GM19043 (cell line): ENCODE measurements at regions not wholly inside any gene's neighbourhood (a gene's known extent, or its start where the extent isn't known, plus 50 kb on each side); places are given as distances from the start of the nearest gene placed in this dataset.

Experiments used
- ATAC-seq: cut with Tn5 transposase; IDR thresholded peaks from one replicate; pipeline ENCODE4 v1.9.1; 2021; ENCODE audit warnings: low read depth; ENCODE audit not compliant: unreplicated experiment

DNA sequence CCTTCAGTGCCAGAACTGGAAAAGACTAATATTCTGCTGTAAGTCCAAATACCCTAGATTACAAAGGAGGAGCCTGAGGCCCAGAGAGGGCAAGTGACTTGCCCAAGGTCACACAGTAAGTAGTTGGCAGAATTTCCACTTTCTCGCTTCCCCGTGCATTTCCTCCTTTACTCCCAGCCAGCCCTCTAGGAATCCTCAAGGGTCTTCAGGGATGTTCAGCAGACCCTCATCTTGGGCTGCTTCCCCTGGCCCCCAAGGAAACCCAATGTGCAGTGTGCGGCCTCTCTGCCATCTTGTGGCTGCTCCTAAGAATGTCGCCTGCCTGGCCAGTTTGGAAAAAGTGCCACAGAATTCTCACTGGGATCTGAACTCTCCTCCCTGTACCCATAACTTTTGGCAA lies 217.7 kb upstream of the LRFN2 start:
- no peak for ATAC-seq

DNA sequence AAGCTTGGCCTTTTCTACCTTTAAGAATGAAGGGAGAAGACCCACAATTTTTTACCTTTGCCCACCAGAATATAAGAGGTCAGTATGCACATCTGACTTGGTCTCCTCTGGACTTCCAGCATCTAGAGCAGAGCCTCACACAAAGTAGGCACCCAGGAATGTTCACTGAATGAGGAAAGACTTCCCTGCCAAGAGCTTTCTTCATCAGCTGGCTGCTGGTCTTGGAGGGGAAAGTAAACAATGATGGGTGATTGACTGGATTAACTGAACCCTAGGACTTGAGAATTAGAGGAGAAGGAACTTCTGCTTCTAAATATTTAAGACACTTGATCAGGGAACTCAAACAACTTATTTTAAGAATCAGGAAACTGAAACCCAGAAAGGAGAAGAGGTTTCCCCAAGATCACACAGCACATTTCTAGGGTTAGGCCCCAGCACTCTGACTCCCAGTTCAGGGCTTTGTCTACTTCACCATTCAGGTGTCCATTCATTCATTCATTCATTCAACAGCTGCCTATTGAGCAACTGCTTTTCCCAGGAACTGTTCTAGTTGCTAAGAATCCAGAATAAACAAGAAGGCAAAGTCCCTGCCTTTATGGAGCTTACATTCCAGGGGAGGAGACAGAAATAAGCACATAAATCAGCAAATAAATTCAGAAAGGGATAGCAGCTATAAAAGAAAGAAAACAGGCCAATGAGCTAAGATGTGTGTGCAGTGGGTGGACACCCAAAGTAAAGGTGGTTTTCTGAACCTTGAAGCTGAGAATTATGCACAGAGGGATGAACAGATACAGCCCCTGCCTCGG lies 216.9 kb upstream of the LRFN2 start:
- ATAC-seq = no peak

DNA sequence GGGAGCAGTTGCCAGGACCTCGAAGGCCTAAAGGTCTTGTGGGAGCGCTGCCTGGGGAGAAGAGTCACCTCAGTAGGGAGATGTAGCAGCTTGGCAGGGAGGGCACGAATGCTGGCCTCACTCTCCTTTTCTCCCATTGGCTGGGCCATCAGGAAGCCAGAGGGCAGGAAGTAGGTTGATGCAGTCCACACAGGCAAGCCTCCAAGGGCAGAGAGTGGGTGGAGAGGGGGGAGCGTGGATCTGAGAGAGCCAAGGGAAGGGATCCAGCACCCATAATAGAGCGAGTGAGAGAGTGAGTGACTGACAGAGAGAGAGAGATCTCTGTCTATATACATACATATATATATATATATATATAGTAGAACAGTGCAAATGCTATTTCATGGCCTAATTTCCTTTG lies 215.3 kb upstream of the LRFN2 start:
- ATAC-seq = no peak

DNA sequence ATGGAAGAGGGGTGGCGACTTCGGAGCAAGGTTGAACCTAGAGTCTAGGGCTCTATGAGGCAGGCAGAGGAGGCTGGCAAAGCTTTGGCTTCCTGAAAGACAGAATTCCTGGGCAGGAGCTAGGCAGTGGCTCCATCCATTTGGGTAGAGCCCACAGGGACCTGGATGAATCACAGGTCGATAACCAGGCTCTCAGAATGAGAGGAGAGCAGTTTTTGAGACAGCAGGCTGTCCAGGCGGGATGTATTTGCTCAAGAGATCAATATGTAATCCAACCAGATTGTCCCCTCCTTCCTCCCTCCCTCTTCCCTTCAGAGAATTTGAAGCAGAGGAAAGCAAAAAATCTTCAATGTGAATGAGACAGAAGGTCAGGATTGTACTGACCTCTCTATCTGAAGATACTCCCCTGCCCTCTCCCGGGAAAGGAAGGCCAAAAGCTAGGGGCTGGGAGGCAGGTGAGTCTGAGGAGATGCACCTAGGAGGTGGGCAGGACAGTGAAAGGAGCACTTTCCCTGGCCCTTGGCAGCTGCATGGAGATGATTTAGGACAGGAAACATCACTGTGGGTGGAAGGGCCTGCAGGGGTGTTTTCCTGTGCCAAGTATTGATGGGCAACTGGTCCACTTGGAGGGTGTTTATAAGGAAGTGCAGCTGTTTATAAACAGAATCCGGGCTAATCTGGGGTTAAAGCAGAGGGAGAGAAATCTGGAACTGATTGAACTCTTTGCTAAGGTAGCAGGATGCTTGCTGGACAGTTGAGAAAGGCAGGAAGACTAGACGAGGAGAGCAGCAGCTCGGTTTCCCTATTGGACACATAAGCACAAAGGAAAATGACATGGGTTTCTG lies 212.4 kb upstream of the LRFN2 start:
- no peak for ATAC-seq

DNA sequence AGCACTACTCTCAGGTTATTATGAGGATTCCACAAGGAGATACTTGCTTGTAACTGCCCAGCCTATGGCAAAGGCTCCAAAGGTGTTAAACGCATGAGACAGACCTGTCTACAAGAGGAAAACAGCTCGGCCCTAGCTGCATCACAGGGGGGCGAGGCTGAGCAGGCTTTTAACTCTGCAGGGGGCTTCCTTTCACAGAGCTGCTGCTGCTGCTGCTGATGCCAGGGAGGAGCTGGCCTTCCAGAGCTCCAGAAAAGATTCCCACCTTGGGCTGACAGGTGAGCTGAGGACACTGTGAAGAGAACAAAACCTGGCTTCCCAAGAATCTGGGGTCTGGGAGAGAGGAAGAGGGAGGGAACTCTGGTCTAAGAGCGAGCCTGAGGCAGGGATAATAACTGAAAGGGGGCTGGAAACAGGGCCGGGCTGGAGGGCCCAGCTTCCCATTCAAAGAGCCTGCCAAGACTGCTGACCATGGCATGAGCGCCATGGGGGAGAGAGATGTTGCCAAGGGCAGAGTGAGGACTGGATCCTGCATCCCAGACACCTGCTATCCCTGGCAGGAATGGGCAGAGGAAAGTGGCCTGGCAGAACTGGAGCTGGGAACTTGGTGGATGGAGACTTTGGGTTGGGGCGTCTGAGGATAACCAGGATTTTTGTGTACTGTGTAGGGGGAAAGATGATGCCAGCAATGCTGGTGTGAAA lies 211.1 kb upstream of the LRFN2 start:
- no peak for ATAC-seq

DNA sequence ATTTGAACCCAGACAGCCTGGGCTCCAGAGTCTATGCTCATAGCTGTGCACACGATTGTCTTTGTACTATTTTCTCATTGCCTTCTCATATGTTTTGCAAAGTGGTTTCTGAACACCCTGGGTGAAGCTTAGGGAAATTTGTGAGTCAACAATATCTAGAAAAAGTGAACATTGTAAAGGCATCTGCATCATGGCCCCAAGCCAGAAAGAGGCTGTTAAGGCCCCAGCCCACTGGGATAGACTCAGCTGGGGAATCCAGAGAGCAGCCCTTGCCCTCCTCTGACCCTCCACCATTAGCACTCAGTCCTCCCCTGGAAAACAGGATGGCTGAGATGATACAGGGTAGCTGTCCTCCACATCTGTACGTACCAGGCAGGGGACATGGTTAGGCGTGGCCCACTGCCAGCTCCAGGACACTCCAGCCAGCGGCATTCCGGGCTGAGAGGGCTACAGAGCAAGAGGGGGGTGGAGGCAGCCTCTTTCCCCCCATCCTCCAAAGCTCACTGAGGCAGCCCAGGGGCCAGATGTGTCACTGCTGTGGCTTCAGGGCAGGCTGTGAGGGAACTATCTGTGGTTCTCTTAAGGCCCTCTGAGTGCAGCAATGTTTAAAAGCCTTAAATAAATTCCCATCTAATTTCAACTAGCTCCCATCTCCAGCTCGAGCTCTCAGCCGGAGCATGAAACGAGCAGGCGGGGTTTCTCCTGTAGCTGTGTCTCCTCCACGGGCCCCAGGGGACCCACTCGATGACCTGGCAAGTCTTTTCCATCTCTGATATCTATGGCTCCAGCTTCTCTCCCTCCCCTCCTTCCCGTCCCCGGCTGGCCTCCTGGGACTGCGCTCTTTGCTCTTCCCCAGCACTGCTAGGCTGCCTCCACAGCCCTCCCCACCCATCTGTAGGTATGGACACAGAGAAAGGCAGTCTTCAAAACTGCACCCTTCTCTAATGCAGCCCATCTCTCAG lies 209.4 kb upstream of the LRFN2 start:
- no peak for ATAC-seq

DNA sequence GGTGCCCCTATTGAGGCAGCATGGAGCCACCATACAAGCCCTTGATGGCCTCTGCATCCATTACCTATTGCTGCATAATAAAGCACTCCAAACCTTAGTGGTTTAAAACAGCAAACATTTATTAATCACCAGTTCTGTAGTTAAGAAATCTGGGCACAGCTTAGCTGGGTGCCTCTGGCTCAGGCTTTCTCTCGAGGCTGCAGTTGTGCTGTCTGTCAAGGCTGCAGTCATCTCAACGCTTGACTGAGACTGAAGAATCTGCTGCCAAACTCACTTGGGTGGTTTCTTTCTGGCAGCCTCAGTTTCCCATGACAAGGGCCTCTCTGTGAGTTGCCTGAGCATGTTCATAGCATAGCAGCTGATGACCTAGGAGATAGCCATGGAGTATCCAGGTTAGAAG lies 207.4 kb upstream of the LRFN2 start:
- ATAC-seq = no peak

DNA sequence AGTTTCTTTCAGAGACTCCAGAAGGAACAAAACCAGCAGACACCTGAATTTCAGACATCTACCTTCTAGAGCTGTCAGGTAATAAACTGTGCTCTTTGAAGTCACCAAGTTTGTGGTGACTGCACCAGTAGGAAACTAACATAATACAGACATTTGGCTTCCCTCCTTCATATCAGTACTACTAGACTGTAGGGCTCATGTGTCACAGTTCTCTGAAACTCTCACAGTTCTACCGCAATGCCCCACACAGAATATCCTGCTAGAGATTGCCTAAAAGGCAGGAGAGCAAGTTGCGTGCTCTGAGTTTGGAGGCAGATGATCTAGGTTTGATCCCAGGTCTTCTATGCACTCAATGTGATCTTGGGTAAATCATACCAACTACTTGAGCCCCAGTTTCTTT lies 205.0 kb upstream of the LRFN2 start:
- ATAC-seq = no peak

DNA sequence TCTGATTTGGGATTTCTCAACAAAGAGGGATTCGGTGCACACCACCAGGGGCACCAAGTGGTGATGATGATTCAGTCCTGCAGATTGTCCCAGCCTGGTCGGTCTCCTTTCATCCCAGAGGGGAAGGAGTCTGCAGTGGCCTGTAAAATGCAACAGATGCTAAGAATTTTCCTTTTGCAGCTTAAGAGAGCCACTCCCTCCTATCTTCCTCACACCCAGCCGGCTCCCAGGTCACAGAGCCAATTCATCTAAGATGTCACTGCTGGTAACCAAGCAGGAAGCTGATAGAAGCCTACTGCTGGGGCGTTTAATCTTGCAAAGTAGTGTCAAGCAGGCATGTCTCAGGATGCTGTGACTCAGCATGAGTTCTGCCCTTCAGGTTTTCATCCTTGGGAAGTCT lies 203.8 kb upstream of the LRFN2 start:
- ATAC-seq = no peak

DNA sequence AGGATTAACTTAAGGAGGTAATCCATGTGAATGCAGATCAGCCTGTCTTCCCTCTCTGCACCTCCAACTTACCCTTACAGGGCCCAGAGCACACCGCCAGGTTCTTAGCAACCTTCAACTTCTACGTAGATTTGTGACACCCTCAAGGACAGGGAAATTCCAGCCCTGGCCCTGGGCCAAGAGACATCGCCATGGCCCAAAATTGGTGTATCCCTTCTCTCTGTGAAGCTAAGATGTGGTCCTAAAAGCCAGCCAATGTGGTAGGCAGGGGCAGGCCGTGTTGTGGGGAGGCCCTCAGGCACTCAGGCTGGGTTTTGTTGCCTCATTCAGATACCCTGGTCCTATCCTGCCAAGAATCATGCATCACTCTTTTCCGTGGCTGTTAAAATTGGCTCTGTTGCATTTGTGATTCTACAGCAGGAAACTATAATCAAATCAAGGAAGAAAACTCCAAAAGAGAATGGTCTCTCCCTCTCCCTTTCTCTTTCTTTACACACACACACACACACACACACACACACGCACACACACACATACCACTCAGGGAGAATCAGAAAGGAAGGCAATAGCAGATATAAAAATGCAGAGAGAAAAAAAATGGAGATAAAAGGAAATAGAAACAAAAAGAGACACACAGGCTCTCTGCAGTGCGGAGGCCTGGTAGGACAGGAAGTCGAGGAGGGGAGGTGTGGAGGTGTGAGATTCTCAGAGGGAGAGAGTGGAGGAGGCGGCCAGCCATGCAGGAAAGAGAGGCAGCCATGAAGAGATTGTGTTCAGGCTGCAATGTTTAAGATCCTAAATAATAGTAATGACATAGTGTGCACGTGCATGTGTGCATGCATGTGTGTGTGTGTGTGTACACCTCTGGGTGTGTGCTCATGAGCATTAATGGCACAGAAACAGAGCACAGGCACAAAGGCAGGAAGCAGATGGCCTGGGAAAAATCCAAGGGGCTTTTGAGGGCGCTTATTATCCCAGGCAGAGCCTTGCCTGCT lies 201.8 kb upstream of the LRFN2 start:
- ATAC-seq = no peak

DNA sequence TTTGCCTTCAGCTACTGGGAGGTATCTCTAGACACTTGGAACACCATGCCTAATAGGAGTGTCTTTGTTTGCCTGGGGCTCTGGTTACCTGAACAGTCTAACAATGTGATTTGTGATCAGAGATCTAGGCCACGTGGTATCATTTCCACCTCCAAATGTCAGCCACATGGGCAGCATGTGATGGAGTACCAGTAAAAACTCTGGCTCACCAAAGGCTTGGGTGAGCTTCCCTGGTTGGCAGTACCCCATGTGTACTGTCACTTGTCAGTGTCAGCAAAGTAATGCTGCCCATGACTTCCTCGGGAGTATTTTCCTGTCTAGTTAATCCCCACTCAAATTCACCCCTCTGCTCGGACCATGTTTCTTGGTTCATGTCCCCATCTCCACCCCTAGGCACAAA lies 195.2 kb upstream of the LRFN2 start:
- no peak for ATAC-seq

DNA sequence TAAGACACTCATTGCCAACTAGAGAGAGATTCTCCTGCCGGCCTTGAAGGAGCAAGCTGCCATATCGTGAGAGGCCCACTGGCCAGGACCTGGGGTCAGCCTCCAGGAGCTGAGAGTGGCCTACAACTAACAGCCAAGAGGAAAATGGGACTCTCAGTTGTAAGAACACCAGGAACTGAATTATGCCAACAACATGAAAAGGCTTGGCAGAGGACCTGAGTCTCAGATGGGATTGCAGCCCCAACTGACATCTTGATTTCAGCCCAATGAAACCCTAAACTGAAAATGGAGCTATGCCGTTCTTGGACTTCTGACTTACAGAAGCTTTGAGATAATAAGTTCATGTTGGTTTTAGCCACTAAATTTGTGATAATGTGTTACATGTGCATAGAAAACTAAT lies 193.5 kb upstream of the LRFN2 start:
- no peak for ATAC-seq

DNA sequence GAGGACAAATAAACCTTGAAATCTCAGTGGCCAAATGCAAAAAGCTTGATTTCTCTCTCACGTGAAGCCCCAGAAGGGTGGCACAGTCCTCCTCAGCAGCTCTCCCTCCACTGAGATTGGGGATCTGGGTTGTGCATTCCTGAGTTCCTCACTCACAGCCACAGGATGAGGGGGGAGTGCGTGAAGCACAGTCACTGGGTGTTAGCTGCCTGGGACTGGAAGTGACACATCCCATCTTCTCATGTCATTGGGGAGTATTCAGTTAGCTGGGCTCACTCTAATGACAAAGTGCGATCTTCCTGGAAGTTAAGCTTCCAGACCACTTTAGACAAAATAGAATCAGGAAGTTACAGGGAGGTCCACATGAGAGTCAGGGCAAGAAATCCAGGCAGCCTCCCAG lies 192.2 kb upstream of the LRFN2 start:
- no peak for ATAC-seq

DNA sequence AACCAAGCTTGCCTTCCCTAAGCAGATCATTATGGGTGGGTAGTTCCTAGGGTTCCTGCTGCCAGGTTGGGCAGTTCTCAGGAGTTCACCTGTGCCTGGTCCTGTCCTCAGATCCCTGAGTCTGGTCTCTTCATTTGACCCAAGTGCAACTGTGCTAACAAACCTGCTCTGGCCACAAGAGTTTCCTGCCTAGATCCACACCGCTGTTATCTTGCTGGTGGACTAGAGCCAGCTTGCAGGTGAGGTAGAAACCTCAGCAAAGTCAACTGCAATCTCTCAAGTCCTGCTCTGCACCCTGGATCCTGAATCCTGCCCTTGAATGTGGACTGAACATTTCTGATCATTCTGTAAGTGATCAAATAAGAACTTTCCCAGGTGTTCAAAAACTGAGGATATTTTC lies 191.8 kb upstream of the LRFN2 start:
- no peak for ATAC-seq

DNA sequence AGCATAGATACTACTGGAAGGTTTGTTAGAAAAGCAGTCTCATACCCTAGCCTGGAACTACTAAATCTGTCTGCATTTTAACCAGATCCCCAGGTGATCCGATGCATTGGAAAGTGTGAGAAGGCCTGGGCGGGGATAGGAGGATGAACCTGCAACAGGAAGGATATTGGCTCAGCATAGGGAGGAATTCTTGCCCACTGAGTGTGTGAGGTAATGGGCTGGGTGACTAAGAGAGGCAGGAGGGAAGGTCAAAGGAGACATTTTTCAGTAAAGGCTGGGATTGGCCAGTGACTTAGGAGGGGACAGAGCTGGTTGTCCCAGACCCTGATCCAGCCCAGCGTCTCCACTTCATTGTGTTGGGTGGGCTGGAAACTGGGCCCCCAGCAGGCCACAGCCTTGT lies 191.0 kb upstream of the LRFN2 start:
- no peak for ATAC-seq

DNA sequence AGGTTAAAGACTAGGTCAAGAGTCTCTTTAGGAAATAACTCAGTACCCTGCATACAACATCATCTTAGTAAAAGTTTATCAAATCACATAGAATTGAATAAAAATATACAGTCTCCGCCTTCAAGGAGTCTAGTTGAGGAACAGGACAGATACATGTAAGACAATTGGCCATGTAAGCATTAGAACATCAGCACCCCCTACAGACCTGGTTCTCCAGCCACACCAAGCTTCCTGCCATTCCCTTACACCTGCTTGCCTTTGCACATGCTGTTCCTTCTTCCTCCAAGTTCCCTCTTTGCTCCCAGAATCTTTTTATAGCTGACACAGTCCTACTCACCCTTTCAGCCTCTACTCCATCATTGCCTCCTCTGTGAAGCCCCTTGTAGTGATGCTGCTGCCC lies 187.8 kb upstream of the LRFN2 start:
- ATAC-seq = no peak

DNA sequence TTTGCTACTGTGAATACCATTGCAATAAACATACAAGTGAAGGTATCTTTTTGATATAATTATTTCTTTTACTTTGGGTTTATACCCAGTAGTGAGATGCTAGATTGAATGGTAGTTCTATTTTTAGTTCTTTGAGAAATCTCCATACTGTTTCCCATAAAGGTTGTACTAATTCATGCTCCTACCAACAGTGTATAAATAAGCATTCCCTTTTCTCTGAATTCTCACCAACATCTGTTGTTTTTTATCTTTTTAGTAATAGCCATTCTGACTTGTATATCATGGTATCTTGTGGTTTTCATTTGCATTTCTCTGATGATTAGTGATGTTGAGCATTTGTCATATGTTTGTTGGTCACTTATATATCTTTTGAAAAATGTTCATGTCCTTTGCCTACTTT lies 183.6 kb upstream of the LRFN2 start:
- no peak for ATAC-seq

DNA sequence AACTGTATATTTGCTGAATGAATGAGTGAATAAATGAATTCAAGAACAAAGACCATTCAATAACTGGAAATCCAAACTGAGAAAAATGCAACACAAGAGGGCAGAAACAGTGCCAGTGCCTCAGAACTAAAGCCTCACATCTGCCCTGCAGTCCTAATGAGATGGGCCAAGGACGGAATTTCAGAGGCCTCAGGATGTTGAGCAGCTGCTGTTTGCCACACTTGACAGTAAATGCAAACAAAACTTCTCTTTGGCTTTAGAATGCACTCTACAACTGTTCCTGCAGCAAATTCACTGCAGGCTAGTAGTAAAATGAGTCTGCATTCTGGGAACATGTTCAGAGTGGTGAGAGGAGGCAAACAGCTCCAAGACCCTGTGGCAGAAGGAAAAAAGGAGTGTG lies 177.6 kb upstream of the LRFN2 start:
- no peak for ATAC-seq

DNA sequence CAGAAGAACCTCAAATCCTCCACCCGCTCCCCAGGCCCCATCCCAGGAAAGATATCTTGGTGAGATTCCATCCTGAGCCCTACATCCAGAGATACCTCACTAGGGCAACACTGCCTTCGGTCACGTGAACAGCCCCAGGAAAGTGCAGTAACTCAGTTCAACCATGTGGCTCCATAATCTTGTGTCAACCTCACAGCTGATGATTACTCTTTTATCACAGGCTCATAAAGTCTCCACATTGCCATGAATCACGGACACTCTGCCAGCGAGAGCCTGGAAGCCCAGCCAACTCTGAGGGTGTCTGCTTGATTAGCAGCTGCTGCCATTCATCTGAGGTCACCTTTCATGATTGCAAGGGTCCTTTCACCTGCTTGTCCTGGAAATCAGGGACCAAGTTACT lies 175.8 kb upstream of the LRFN2 start:
- no peak for ATAC-seq
